Activated CD8-positive, alpha-beta T cell treated with anti-CD3 and anti-CD28 coated beads for 36 hours (primary cell): ENCODE measurements at regions not wholly inside any gene's neighbourhood (a gene's known extent, or its start where the extent isn't known, plus 50 kb on each side); places are given as distances from the start of the nearest gene placed in this dataset.

Experiments
- ATAC-seq: fragments of 200-7000 bp; cut with Tn5 transposase; one replicate; pipeline ENCODE4 v1.10.0; 2021; ENCODE audit warnings: mild to moderate bottlenecking, moderate library complexity
- CTCF ChIA-PET: fragments of 350-600 bp; sonication (Branson Sonifier 250); formaldehyde crosslinking; loops from one replicate; lab custom pipeline; 2021; ENCODE audit warnings: antibody characterized with exemption; lab: Charles Lee
- POLR2A ChIA-PET: fragments of 350-600 bp; sonication (Branson Sonifier 250); formaldehyde crosslinking; loops from one replicate; lab custom pipeline; 2021; ENCODE audit warnings: antibody characterized with exemption; lab: Charles Lee
- DNase-seq: peaks from one replicate; pipeline ENCODE4 v3.0.0-alpha.2; 2020
- H3K27ac Mint-ChIP-seq: one replicate; pipeline ENCODE4 v1.8.0; 2021; ENCODE audit warnings: mild to moderate bottlenecking, mixed read lengths
- H3K27me3 Mint-ChIP-seq: one replicate; pipeline ENCODE4 v1.8.0; 2021; ENCODE audit warnings: mixed read lengths
- H3K36me3 Mint-ChIP-seq: one replicate; pipeline ENCODE4 v1.8.0; 2021; ENCODE audit warnings: low read depth, mixed read lengths
- H3K4me1 Mint-ChIP-seq: one replicate; pipeline ENCODE4 v1.8.0; 2021; ENCODE audit warnings: low read depth, mixed read lengths
- H3K4me3 Mint-ChIP-seq: one replicate; pipeline ENCODE4 v1.8.0; 2021; ENCODE audit warnings: mild to moderate bottlenecking, moderate library complexity, mixed read lengths
- H3K9me3 Mint-ChIP-seq: one replicate; pipeline ENCODE4 v1.8.0; 2021; ENCODE audit warnings: mixed read lengths
- intact Hi-C: fragments of 100-400 bp; cut with micrococcal nuclease; formaldehyde crosslinking; loops from one replicate; pipeline ENCODE4 v1.10.0; 2022
- TF ChIP-seq, protein P1 (sequence below): fragments of 200-600 bp; IDR thresholded peaks from one replicate; pipeline ENCODE4 v1.8.0; 2022; ENCODE audit warnings: antibody characterized with exemption, mild to moderate bottlenecking

DNA sequence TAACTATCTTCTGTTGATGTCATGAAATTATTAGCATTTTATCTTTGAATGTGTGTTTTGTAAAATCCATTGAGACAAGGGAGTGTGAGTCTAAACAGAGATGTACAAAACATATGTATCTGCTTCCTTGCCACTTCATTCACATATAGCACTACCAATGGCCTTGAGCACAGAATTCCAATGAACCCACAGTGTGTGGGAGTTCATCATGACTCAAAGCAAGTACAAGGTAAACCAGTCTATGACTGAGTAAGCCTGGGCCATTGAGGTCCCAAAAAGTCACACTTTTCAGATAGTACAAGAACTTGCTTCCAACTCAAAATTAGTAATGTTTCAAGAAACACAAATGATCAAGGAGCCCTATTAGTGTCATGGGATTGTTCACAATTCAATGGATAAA, 218.6 kb downstream of the MANEA start:
- no peak for DNase-seq
- no peaks in the 10 kb centered on the region for H3K27me3 Mint-ChIP-seq
- TF ChIP-seq, protein P1, sequence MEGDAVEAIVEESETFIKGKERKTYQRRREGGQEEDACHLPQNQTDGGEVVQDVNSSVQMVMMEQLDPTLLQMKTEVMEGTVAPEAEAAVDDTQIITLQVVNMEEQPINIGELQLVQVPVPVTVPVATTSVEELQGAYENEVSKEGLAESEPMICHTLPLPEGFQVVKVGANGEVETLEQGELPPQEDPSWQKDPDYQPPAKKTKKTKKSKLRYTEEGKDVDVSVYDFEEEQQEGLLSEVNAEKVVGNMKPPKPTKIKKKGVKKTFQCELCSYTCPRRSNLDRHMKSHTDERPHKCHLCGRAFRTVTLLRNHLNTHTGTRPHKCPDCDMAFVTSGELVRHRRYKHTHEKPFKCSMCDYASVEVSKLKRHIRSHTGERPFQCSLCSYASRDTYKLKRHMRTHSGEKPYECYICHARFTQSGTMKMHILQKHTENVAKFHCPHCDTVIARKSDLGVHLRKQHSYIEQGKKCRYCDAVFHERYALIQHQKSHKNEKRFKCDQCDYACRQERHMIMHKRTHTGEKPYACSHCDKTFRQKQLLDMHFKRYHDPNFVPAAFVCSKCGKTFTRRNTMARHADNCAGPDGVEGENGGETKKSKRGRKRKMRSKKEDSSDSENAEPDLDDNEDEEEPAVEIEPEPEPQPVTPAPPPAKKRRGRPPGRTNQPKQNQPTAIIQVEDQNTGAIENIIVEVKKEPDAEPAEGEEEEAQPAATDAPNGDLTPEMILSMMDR, result no peak
- no peak for ATAC-seq
- ChIA-PET POLR2A (no interaction called here), CTCF (no interaction called here)
- no peak overlapping the region for H3K4me3 Mint-ChIP-seq
- intact Hi-C loops, result no loop called here
- H3K36me3 Mint-ChIP-seq, result no peaks in the 10 kb centered on the region
- H3K27ac Mint-ChIP-seq, result no peak overlapping the region
- peaks cover 3% of the 10 kb centered on the region for H3K9me3 Mint-ChIP-seq
- no peaks in the 10 kb centered on the region for H3K4me1 Mint-ChIP-seq

- peaks cover 3% of the 10 kb centered on the region for H3K9me3 Mint-ChIP-seq
- no peak overlapping the region for H3K27ac Mint-ChIP-seq
- DNase-seq, result no peak
- no peak for ATAC-seq
- no peaks in the 10 kb centered on the region for H3K27me3 Mint-ChIP-seq
- TF ChIP-seq, protein P1, result no peak
- no peak overlapping the region for H3K4me3 Mint-ChIP-seq
- POLR2A ChIA-PET, result no interaction called here
- CTCF ChIA-PET, result no interaction called here
- H3K4me1 Mint-ChIP-seq, result no peaks in the 10 kb centered on the region
- no peaks in the 10 kb centered on the region for H3K36me3 Mint-ChIP-seq
- intact Hi-C loops, result no loop called here
These were observed 218.7 kb upstream of the FUT9 start for GRCh38 chr6:95797054-95797453.

DNA sequence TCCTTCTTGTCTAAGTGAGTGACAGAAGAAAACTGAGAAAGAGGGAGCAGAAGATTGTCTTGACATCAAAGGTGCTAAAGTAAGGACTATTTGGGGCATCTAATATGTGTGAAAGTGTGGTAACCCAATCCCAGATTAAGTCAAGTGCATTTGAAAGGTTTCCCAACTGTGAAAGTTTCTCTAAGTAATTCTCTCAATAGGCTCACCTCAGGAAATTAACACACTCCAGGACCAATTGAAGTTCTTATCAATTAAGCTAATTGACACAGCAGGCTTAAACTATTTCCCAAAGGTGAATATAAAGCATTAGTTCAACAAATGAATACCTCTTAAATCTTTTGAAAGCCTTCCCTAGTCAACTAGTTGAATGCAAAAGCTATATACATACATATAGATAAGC, 212.8 kb upstream of the FUT9 start:
- CTCF ChIA-PET, result no interaction called here

DNA sequence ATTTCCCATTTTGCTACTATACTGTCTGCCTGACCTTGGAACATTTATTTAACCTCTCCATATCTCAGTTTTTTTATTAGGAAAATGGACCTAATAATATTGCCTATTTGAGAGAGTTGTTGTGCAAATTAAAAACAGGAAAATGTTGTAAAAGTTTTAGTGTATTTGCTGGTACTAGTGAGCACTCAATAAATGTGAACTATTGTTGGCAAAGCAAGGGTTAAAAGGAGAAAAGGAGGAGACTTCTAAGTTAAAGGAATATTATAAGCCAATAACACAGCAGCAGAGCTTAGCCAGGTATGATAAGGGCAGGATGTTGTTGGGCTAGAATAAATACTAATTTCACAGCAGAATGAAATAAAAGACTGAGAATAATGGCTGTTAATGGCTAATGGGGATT, 211.9 kb upstream of the FUT9 start:
- intact Hi-C loops, result no loop called here
- Mint-ChIP-seq H3K27ac (no peak overlapping the region), H3K4me3 (no peak overlapping the region), H3K4me1 (no peaks in the 10 kb centered on the region), H3K36me3 (no peaks in the 10 kb centered on the region), H3K27me3 (no peaks in the 10 kb centered on the region), H3K9me3 (no peaks in the 10 kb centered on the region)
- TF ChIP-seq, protein P1, result no peak
- DNase-seq (no peak), ATAC-seq (no peak)
- ChIA-PET POLR2A (no interaction called here), CTCF (no interaction called here)

More for the DNA sequence above, 212.8 kb upstream of the FUT9 start:
- H3K9me3 Mint-ChIP-seq, result no peaks in the 10 kb centered on the region
- POLR2A ChIA-PET, result no interaction called here
- intact Hi-C loops, result no loop called here
- DNase-seq, result no peak
- TF ChIP-seq, protein P1, result no peak
- no peaks in the 10 kb centered on the region for H3K4me1 Mint-ChIP-seq
- H3K27ac Mint-ChIP-seq, result no peak overlapping the region
- H3K4me3 Mint-ChIP-seq, result no peak overlapping the region
- no peaks in the 10 kb centered on the region for H3K36me3 Mint-ChIP-seq
- ATAC-seq, result no peak
- H3K27me3 Mint-ChIP-seq, result no peaks in the 10 kb centered on the region

GRCh38 chr6:95804847-95805541, 210.8 kb upstream of the FUT9 start:
- CTCF ChIA-PET, result no interaction called here
- H3K27ac Mint-ChIP-seq, result no peak overlapping the region
- TF ChIP-seq, protein P1, result no peak
- H3K4me3 Mint-ChIP-seq, result no peak overlapping the region
- DNase-seq, result no peak
- H3K4me1 Mint-ChIP-seq, result no peaks in the 10 kb centered on the region
- ATAC-seq, result no peak
- POLR2A ChIA-PET, result no interaction called here
- no peaks in the 10 kb centered on the region for H3K9me3 Mint-ChIP-seq
- intact Hi-C loops, result no loop called here
- H3K36me3 Mint-ChIP-seq, result no peaks in the 10 kb centered on the region
- H3K27me3 Mint-ChIP-seq, result no peaks in the 10 kb centered on the region
